Neural cell (in vitro differentiated cells): ENCODE measurements at regions not wholly inside any gene's neighbourhood (a gene's known extent, or its start where the extent isn't known, plus 50 kb on each side); places are given as distances from the start of the nearest gene placed in this dataset.

Experiments used
- CTCF ChIP-seq: fragments of 450-650 bp; IDR thresholded peaks from 2 replicates; pipeline ENCODE4 v1.5.1; 2014; ENCODE audit warnings: antibody characterized with exemption, mild to moderate bottlenecking, moderate library complexity; ENCODE audit not compliant: poor library complexity, severe bottlenecking
- EP300 ChIP-seq: fragments of 450-650 bp; conservative IDR thresholded peaks from 2 replicates; pipeline ENCODE4 v1.6.1; 2014; ENCODE audit warnings: antibody characterized with exemption, mild to moderate bottlenecking, moderate library complexity; ENCODE audit not compliant: poor library complexity, severe bottlenecking
- EZH2 ChIP-seq: fragments of 200-600, 300-800 bp; shearing (Covaris generic), sonication (generic); IDR thresholded peaks from 2 replicates; pipeline ENCODE4 v1.6.1; 2014; ENCODE audit warnings: antibody characterized with exemption, low read length, borderline replicate concordance, mild to moderate bottlenecking; ENCODE audit not compliant: insufficient read depth, poor library complexity, severe bottlenecking
- POLR2AphosphoS5 ChIP-seq: IDR thresholded peaks from 2 replicates; pipeline ENCODE4 v1.6.1; 2012
- RAD21 ChIP-seq: fragments of 450-650 bp; conservative IDR thresholded peaks from 2 replicates; pipeline ENCODE4 v1.6.1; 2014; ENCODE audit warnings: antibody characterized with exemption, mild to moderate bottlenecking, moderate library complexity
- REST ChIP-seq: IDR thresholded peaks from 2 replicates; pipeline ENCODE4 v1.6.1; 2012; ENCODE audit warnings: borderline replicate concordance
- TAF1 ChIP-seq: IDR thresholded peaks from 2 replicates; pipeline ENCODE4 v1.6.1; 2012; ENCODE audit warnings: low read depth

- TF ChIP-seq CTCF (no peak), POLR2AphosphoS5 (no peak), EZH2 (no peak), REST (no peak), EP300 (no peak), TAF1 (no peak), RAD21 (no peak)
Measured at GRCh38 chr14:49418789-49419188, 167.4 kb downstream of the RPS29 start.
